ENCODE measurements at regions not wholly inside any gene's neighbourhood (a gene's known extent, or its start where the extent isn't known, plus 50 kb on each side); places are given as distances from the start of the nearest gene placed in this dataset.

DNA sequence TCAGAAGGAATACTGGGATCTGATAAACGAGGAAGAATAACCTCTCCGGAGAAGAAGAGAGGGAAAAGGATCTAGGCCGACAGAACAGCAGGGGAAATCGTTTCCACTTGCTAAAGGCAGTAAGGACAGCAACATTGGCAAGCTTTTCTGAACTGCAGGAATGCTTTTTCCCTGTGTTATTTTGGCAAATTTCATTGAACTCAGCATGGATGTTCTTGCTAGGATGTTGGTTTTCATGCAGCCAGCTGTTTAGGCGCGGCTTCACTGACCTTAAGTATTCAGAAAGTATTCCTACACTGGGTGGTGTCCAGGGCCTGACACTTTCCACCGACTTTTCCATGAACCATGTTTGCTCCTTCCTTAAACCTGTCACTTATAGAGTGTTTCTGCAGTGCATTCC lies 489.7 kb downstream of the CNTN3 start:
- Histone ChIP-seq H3K4me1 (no peaks in the 10 kb centered on the region), H3K4me3 (no peak overlapping the region), H3K9me3 (no peaks in the 10 kb centered on the region), H3K27me3 (no peaks in the 10 kb centered on the region), H3K36me3 (no peaks in the 10 kb centered on the region), H3K9ac (ENCODE audit: low read depth in 2 of 2, low read length in 2 of 2) (no peak overlapping the region), H3K27ac (no peak overlapping the region)
- DNase-seq: no peak
- TF ChIP-seq, protein P1, sequence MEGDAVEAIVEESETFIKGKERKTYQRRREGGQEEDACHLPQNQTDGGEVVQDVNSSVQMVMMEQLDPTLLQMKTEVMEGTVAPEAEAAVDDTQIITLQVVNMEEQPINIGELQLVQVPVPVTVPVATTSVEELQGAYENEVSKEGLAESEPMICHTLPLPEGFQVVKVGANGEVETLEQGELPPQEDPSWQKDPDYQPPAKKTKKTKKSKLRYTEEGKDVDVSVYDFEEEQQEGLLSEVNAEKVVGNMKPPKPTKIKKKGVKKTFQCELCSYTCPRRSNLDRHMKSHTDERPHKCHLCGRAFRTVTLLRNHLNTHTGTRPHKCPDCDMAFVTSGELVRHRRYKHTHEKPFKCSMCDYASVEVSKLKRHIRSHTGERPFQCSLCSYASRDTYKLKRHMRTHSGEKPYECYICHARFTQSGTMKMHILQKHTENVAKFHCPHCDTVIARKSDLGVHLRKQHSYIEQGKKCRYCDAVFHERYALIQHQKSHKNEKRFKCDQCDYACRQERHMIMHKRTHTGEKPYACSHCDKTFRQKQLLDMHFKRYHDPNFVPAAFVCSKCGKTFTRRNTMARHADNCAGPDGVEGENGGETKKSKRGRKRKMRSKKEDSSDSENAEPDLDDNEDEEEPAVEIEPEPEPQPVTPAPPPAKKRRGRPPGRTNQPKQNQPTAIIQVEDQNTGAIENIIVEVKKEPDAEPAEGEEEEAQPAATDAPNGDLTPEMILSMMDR (IDR thresholded peaks at IDR 0.05): no peak
- intact Hi-C loops (cut with DNase I): no loop called here

DNA sequence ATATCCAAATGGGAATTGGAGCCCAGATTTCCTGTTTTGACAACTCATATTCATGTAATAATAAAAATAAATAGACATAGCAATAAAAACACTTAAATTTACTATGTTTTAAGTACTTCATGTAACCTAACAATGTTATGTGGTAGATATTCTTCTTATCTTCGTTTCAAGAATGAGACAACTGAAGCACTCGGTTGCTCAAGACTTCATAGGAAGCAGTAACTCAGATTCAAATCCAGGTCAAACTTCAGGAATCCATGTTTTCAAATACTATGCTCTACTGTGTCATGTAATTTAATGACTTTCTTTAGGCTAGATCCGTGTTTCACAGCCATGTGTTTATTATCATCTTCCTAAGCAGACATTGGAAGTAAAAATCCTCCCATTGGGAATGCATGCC lies 492.2 kb downstream of the CNTN3 start:
- Histone ChIP-seq H3K27ac (no peak overlapping the region), H3K4me3 (no peak overlapping the region), H3K9ac (ENCODE audit: low read depth in 2 of 2, low read length in 2 of 2) (no peak overlapping the region), H3K36me3 (no peaks in the 10 kb centered on the region), H3K4me1 (no peaks in the 10 kb centered on the region), H3K9me3 (no peaks in the 10 kb centered on the region), H3K27me3 (no peaks in the 10 kb centered on the region)
- intact Hi-C loops (cut with DNase I): no loop called here
- TF ChIP-seq, protein P1 (IDR thresholded peaks at IDR 0.05): no peak
- no peak for DNase-seq

GRCh38 chr3:74121761-74122160 lies 492.7 kb downstream of the CNTN3 start:
- no peaks in the 10 kb centered on the region for H3K36me3 ChIP-seq
- DNase-seq: no peak
- no peaks in the 10 kb centered on the region for H3K27me3 ChIP-seq
- H3K4me3 ChIP-seq: no peak overlapping the region
- no peaks in the 10 kb centered on the region for H3K9me3 ChIP-seq
- H3K27ac ChIP-seq: no peak overlapping the region
- no peak overlapping the region for H3K9ac ChIP-seq (ENCODE audit: low read depth in 2 of 2, low read length in 2 of 2)
- TF ChIP-seq, protein P1 (IDR thresholded peaks at IDR 0.05): no peak
- H3K4me1 ChIP-seq: no peaks in the 10 kb centered on the region
- intact Hi-C loops (cut with DNase I): no loop called here

- no peak overlapping the region for H3K4me3 ChIP-seq
- intact Hi-C loops (cut with DNase I): no loop called here
- DNase-seq: no peak
- H3K9me3 ChIP-seq: no peaks in the 10 kb centered on the region
- H3K4me1 ChIP-seq: no peaks in the 10 kb centered on the region
- no peaks in the 10 kb centered on the region for H3K27me3 ChIP-seq
- no peaks in the 10 kb centered on the region for H3K36me3 ChIP-seq
- H3K27ac ChIP-seq: no peak overlapping the region
- TF ChIP-seq, protein P1 (IDR thresholded peaks at IDR 0.05): no peak
- no peak overlapping the region for H3K9ac ChIP-seq (ENCODE audit: low read depth in 2 of 2, low read length in 2 of 2)
Measured at GRCh38 chr3:74119221-74119620, 494.5 kb upstream of the PDZRN3 start.

GRCh38 chr3:74115906-74116305 lies 491.2 kb upstream of the PDZRN3 start:
- H3K36me3 ChIP-seq: no peaks in the 10 kb centered on the region
- no peak overlapping the region for H3K27ac ChIP-seq
- H3K27me3 ChIP-seq: no peaks in the 10 kb centered on the region
- H3K4me1 ChIP-seq: no peaks in the 10 kb centered on the region
- no peak overlapping the region for H3K9ac ChIP-seq (ENCODE audit: low read depth in 2 of 2, low read length in 2 of 2)
- no peak overlapping the region for H3K4me3 ChIP-seq
- intact Hi-C loops (cut with DNase I): no loop called here
- no peak for DNase-seq
- TF ChIP-seq, protein P1 (IDR thresholded peaks at IDR 0.05): no peak
- H3K9me3 ChIP-seq: no peaks in the 10 kb centered on the region

DNA sequence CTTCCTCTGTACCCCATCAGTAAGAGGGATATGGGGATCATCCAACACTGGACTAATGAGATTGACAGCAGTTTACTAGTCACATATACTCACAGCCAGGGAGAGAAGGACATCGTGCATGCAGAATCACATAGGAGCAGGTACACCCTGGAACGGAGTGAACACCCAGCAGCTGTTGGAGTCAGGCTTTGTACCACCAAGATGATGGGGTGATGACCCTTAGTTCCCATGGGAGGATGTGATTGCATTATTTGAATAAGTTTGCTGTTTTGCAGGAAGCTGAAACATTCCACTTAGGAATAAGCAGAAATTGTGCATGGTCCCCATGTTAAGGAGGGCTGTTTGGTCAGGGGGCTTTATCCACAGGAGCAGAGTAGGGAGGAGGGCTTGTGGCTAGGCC lies 482.7 kb upstream of the PDZRN3 start:
- no peaks in the 10 kb centered on the region for H3K9me3 ChIP-seq
- intact Hi-C loops (cut with DNase I): no loop called here
- no peak for DNase-seq
- H3K36me3 ChIP-seq: no peaks in the 10 kb centered on the region
- H3K27ac ChIP-seq: no peak overlapping the region
- H3K27me3 ChIP-seq: no peaks in the 10 kb centered on the region
- H3K4me1 ChIP-seq: no peaks in the 10 kb centered on the region
- H3K9ac ChIP-seq (ENCODE audit: low read depth in 2 of 2, low read length in 2 of 2): no peak overlapping the region
- no peak overlapping the region for H3K4me3 ChIP-seq
- TF ChIP-seq, protein P1 (IDR thresholded peaks at IDR 0.05): no peak
